ENCODE measurements at regions not wholly inside any gene's neighbourhood (a gene's known extent, or its start where the extent isn't known, plus 50 kb on each side); places are given as distances from the start of the nearest gene placed in this dataset.
"Not testable (repeated sequence)": the region's sequence is repeated elsewhere in the genome, so short reads cannot be mapped to it uniquely, and the experiment has no call there.

GRCh38 chr13:83722443-83722842 lies 159.8 kb downstream of the SLITRK1 start:
- DNase-seq, result no peak

GRCh38 chr13:83716121-83716520 lies 166.2 kb downstream of the SLITRK1 start:
- DNase-seq, result no peak

GRCh38 chr13:83714236-83714635 lies 168.0 kb downstream of the SLITRK1 start:
- DNase-seq, result no peak

GRCh38 chr13:83710133-83710515 lies 172.2 kb downstream of the SLITRK1 start:
- DNase-seq, result no peak

- no peak for DNase-seq
Measured at GRCh38 chr13:83709426-83710132, 172.7 kb downstream of the SLITRK1 start.

- DNase-seq, result no peak
Measured at GRCh38 chr13:83702021-83702420, 180.3 kb downstream of the SLITRK1 start.

GRCh38 chr13:83692800-83693199 lies 189.5 kb downstream of the SLITRK1 start:
- no peak for DNase-seq

GRCh38 chr13:83691966-83692365 lies 190.3 kb downstream of the SLITRK1 start:
- no peak for DNase-seq

- DNase-seq, result no peak
Measured at GRCh38 chr13:83681547-83681946, 200.7 kb downstream of the SLITRK1 start.

GRCh38 chr13:83677985-83678384 lies 204.3 kb downstream of the SLITRK1 start:
- no peak for DNase-seq

- DNase-seq, result no peak
Measured at GRCh38 chr13:83672612-83673011, 209.7 kb downstream of the SLITRK1 start.

GRCh38 chr13:83667606-83668005 lies 214.7 kb downstream of the SLITRK1 start:
- DNase-seq, result no peak

GRCh38 chr13:83666141-83666540 lies 216.1 kb downstream of the SLITRK1 start:
- no peak for DNase-seq

- DNase-seq, result no peak
Measured at GRCh38 chr13:83657281-83657680, 225.0 kb downstream of the SLITRK1 start.

- DNase-seq, result not testable (repeated sequence)
Measured at GRCh38 chr13:83642617-83643016, 239.7 kb downstream of the SLITRK1 start.

GRCh38 chr13:83634601-83635000 lies 247.7 kb downstream of the SLITRK1 start:
- no peak for DNase-seq

- no peak for DNase-seq
Measured at GRCh38 chr13:83633746-83634145, 248.5 kb downstream of the SLITRK1 start.

- no peak for DNase-seq
Measured at GRCh38 chr13:83622422-83622784, 259.9 kb downstream of the SLITRK1 start.

- no peak for DNase-seq
Measured at GRCh38 chr13:83621765-83622421, 260.4 kb downstream of the SLITRK1 start.

GRCh38 chr13:83620530-83621220 lies 261.6 kb downstream of the SLITRK1 start:
- no peak for DNase-seq

GRCh38 chr13:83618966-83619365 lies 263.3 kb downstream of the SLITRK1 start:
- no peak for DNase-seq

- DNase-seq, result no peak
Measured at GRCh38 chr13:83613524-83613923, 268.8 kb downstream of the SLITRK1 start.

- DNase-seq, result no peak
Measured at GRCh38 chr13:83601539-83601938, 280.7 kb downstream of the SLITRK1 start.

GRCh38 chr13:83592095-83592494 lies 290.2 kb downstream of the SLITRK1 start:
- DNase-seq, result no peak

Measured in GDM1 (cell line).